H9 (cell line): ENCODE measurements at regions not wholly inside any gene's neighbourhood (a gene's known extent, or its start where the extent isn't known, plus 50 kb on each side); places are given as distances from the start of the nearest gene placed in this dataset.

Experiments used
- DNase-seq: peaks from one replicate; pipeline ENCODE4 v3.0.0-alpha.2; 2017
- H2AFZ ChIP-seq: one replicate; pipeline ENCODE4 v1.6.1; 2013; ENCODE audit warnings: mild to moderate bottlenecking, low read length, control low read depth, moderate library complexity
- H2AK5ac ChIP-seq: 2 replicates; pipeline ENCODE4 v1.6.1; 2013; ENCODE audit warnings: low read length, control low read depth, mixed read lengths; ENCODE audit not compliant: insufficient read length
- H2BK120ac ChIP-seq: one replicate; pipeline ENCODE4 v1.6.1; 2013; ENCODE audit warnings: low read depth, mild to moderate bottlenecking, low read length, control low read depth, inconsistent platforms; ENCODE audit not compliant: poor library complexity, severe bottlenecking
- H2BK12ac ChIP-seq: 2 replicates; pipeline ENCODE4 v1.6.1; 2013; ENCODE audit warnings: low read length, control low read depth, mixed read lengths, low read depth; ENCODE audit not compliant: insufficient read length
- H2BK15ac ChIP-seq: 2 replicates; pipeline ENCODE4 v1.6.1; 2013; ENCODE audit warnings: low read depth, low read length, control low read depth
- H2BK20ac ChIP-seq: one replicate; pipeline ENCODE4 v1.6.1; 2013; ENCODE audit warnings: low read depth, mild to moderate bottlenecking, low read length, control low read depth, inconsistent platforms; ENCODE audit not compliant: poor library complexity, severe bottlenecking
- H2BK5ac ChIP-seq: 2 replicates; pipeline ENCODE4 v1.6.1; 2013; ENCODE audit warnings: low read length, control low read depth, mixed read lengths; ENCODE audit not compliant: insufficient read length
- H3K14ac ChIP-seq: 2 replicates; pipeline ENCODE4 v1.6.1; 2013; ENCODE audit warnings: low read length, control low read depth; ENCODE audit not compliant: insufficient read depth
- H3K18ac ChIP-seq: 2 replicates; pipeline ENCODE4 v1.6.1; 2013; ENCODE audit warnings: low read depth, mild to moderate bottlenecking, mixed read lengths, low read length, control low read depth; ENCODE audit not compliant: insufficient read length
- H3K23ac ChIP-seq: 2 replicates; pipeline ENCODE4 v1.6.1; 2013; ENCODE audit warnings: low read length, control low read depth, mixed read lengths, low read depth; ENCODE audit not compliant: insufficient read length
- H3K23me2 ChIP-seq: 2 replicates; pipeline ENCODE4 v1.6.1; 2013; ENCODE audit warnings: low read depth, mild to moderate bottlenecking, mixed read lengths, low read length, control low read depth; ENCODE audit not compliant: insufficient read length, poor library complexity, severe bottlenecking
- H3K27ac ChIP-seq: 2 replicates; pipeline ENCODE4 v1.5.1; 2013; ENCODE audit warnings: low read length, control low read depth, mixed read lengths, low read depth; ENCODE audit not compliant: insufficient read length
- H3K27me3 ChIP-seq: 2 replicates; pipeline ENCODE4 v1.6.1; 2013; ENCODE audit warnings: low read length, control low read depth, inconsistent platforms; ENCODE audit not compliant: insufficient read depth
- H3K4ac ChIP-seq: 2 replicates; pipeline ENCODE4 v1.6.1; 2013; ENCODE audit warnings: low read depth, mild to moderate bottlenecking, control low read depth, inconsistent platforms, low read length, moderate library complexity
- H3K4me1 ChIP-seq: 2 replicates; pipeline ENCODE4 v1.6.1; 2013; ENCODE audit warnings: low read length, control low read depth, inconsistent platforms; ENCODE audit not compliant: insufficient read depth
- H3K4me2 ChIP-seq: 2 replicates; pipeline ENCODE4 v1.6.1; 2013; ENCODE audit warnings: low read length, control low read depth, mixed read lengths; ENCODE audit not compliant: insufficient read length, insufficient read depth
- H3K56ac ChIP-seq: 2 replicates; pipeline ENCODE4 v1.6.1; 2013; ENCODE audit warnings: low read depth, mild to moderate bottlenecking, mixed read lengths, low read length, control low read depth; ENCODE audit not compliant: insufficient read length
- H3K79me1 ChIP-seq: 2 replicates; pipeline ENCODE4 v1.6.1; 2013; ENCODE audit warnings: low read depth, mild to moderate bottlenecking, moderate library complexity, low read length, control low read depth, inconsistent platforms; ENCODE audit not compliant: insufficient read depth, poor library complexity, severe bottlenecking
- H3K79me2 ChIP-seq: 2 replicates; pipeline ENCODE4 v1.6.1; 2013; ENCODE audit warnings: low read length, control low read depth, inconsistent platforms; ENCODE audit not compliant: insufficient read depth
- H3K9ac ChIP-seq: 2 replicates; pipeline ENCODE4 v1.6.1; 2013; ENCODE audit warnings: low read length, control low read depth, mixed read lengths; ENCODE audit not compliant: insufficient read length; ENCODE audit errors: extremely low read depth
- H3K9me3 ChIP-seq: one replicate; pipeline ENCODE4 v1.6.1; 2013; ENCODE audit warnings: low read depth, low read length, inconsistent platforms; ENCODE audit not compliant: control insufficient read depth
- H3T11ph ChIP-seq: one replicate; pipeline ENCODE4 v1.6.1; 2013; ENCODE audit warnings: mild to moderate bottlenecking, low read length, control low read depth, inconsistent platforms
- H4K20me1 ChIP-seq: one replicate; pipeline ENCODE4 v1.6.1; 2013; ENCODE audit not compliant: control insufficient read depth, insufficient read length, insufficient read depth
- H4K5ac ChIP-seq: 2 replicates; pipeline ENCODE4 v1.6.1; 2013; ENCODE audit warnings: low read depth, mild to moderate bottlenecking, mixed read lengths, low read length, control low read depth; ENCODE audit not compliant: insufficient read length
- H4K8ac ChIP-seq: replicated peaks from 2 replicates; pipeline ENCODE4 v1.6.1; 2013; ENCODE audit warnings: low read length, control low read depth, mixed read lengths, low read depth; ENCODE audit not compliant: insufficient read length
- H4K91ac ChIP-seq: 2 replicates; pipeline ENCODE4 v1.6.1; 2013; ENCODE audit warnings: low read depth, mild to moderate bottlenecking, moderate library complexity, mixed read lengths, low read length, control low read depth; ENCODE audit not compliant: insufficient read length
- H3K27ac Mint-ChIP-seq, 3 experiments: 2 replicates in 2 of 3; 3 replicates in 1 of 3; pipeline ENCODE4 v1.8.0; 2020 to 2021; ENCODE audit warnings: mixed read lengths in 3 of 3, mild to moderate bottlenecking in 1 of 3, moderate library complexity in 1 of 3
- H3K27me3 Mint-ChIP-seq: 2 replicates; pipeline ENCODE4 v1.8.0; 2021; ENCODE audit warnings: low read depth, mild to moderate bottlenecking, moderate library complexity, mixed read lengths
- H3K36me3 Mint-ChIP-seq, 3 experiments: 2 replicates in 2 of 3; 3 replicates in 1 of 3; pipeline ENCODE4 v1.8.0; 2020 to 2021; ENCODE audit warnings: low read depth in 3 of 3, mixed read lengths in 3 of 3; ENCODE audit not compliant: insufficient read depth in 1 of 3
- H3K4me1 Mint-ChIP-seq, 2 experiments: 2 replicates each; pipeline ENCODE4 v1.8.0; 2020; ENCODE audit warnings: mixed read lengths in 2 of 2
- H3K4me3 Mint-ChIP-seq, 2 experiments: 2 replicates in 1 of 2; 3 replicates in 1 of 2; pipeline ENCODE4 v1.8.0; 2020 to 2021; ENCODE audit warnings: mild to moderate bottlenecking in 2 of 2, mixed read lengths in 2 of 2, moderate library complexity in 1 of 2
- H3K9me3 Mint-ChIP-seq, 2 experiments: 2 replicates in 1 of 2; 3 replicates in 1 of 2; pipeline ENCODE4 v1.8.0; 2020; ENCODE audit warnings: mild to moderate bottlenecking in 2 of 2, mixed read lengths in 2 of 2, moderate library complexity in 1 of 2
- TF ChIP-seq, protein P1 (sequence below): fragments of 200-600 bp; sonication (generic); conservative IDR thresholded peaks from 3 replicates; pipeline ENCODE4 v1.8.0; 2021; ENCODE audit warnings: antibody characterized with exemption, mild to moderate bottlenecking

DNA sequence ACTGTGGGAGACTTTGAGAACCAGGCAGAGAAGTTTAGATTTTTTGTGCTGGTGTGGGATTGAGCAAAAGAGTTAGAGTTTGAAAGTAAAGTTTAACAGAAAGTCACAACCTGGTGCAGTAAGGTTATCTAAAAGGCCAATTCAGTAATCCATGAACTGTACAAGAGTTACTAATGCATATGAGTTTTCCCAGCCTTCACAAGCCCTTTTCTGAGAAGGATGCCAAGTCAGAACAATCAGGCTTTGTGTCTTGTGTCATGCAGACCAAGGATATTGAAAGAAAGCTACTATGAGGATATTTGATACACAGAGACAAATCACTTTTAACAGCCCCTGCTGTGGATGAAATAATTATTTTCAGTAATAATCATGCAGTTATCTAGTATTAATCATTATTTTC is 68.8 kb upstream of the MYO3A start:
- no peak overlapping the region for H4K91ac ChIP-seq
- H3K4me3 Mint-ChIP-seq: no peak overlapping the region

More for the DNA sequence above, 68.8 kb upstream of the MYO3A start:
- no peak for DNase-seq
- no peak overlapping the region for H2BK15ac ChIP-seq
- no peaks in the 10 kb centered on the region for H3K23me2 ChIP-seq
- no peaks in the 10 kb centered on the region for H3K4me1 Mint-ChIP-seq
- H3K36me3 Mint-ChIP-seq: peaks cover 3 to 9% (median 6%) of the 10 kb centered on the region in 3 experiments; a peak in 6 of 7 replicates
- H3K4me1 ChIP-seq: no peaks in the 10 kb centered on the region
- no peak overlapping the region for H2BK5ac ChIP-seq
- H3K9ac ChIP-seq: no peak overlapping the region
- no peak overlapping the region for H3T11ph ChIP-seq
- no peak overlapping the region for H3K18ac ChIP-seq
- H2AK5ac ChIP-seq: no peak overlapping the region
- H2BK12ac ChIP-seq: no peak overlapping the region
- no peak overlapping the region for H4K8ac ChIP-seq
- H4K5ac ChIP-seq: no peak overlapping the region
- no peaks in the 10 kb centered on the region for H3K27me3 Mint-ChIP-seq
- no peaks in the 10 kb centered on the region for H4K20me1 ChIP-seq
- no peak overlapping the region for H2BK120ac ChIP-seq
- no peak overlapping the region for H3K27ac Mint-ChIP-seq
- no peaks in the 10 kb centered on the region for H3K79me1 ChIP-seq
- H3K27me3 ChIP-seq: no peaks in the 10 kb centered on the region
- H3K4ac ChIP-seq: no peak overlapping the region
- no peak overlapping the region for H3K27ac ChIP-seq
- H2BK20ac ChIP-seq: no peak overlapping the region
- TF ChIP-seq, protein P1, sequence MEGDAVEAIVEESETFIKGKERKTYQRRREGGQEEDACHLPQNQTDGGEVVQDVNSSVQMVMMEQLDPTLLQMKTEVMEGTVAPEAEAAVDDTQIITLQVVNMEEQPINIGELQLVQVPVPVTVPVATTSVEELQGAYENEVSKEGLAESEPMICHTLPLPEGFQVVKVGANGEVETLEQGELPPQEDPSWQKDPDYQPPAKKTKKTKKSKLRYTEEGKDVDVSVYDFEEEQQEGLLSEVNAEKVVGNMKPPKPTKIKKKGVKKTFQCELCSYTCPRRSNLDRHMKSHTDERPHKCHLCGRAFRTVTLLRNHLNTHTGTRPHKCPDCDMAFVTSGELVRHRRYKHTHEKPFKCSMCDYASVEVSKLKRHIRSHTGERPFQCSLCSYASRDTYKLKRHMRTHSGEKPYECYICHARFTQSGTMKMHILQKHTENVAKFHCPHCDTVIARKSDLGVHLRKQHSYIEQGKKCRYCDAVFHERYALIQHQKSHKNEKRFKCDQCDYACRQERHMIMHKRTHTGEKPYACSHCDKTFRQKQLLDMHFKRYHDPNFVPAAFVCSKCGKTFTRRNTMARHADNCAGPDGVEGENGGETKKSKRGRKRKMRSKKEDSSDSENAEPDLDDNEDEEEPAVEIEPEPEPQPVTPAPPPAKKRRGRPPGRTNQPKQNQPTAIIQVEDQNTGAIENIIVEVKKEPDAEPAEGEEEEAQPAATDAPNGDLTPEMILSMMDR: no peak
- H3K9me3 Mint-ChIP-seq: peaks cover 7 to 11% of the 10 kb centered on the region in 2 experiments; a peak in 4 of 5 replicates
- no peak overlapping the region for H3K4me2 ChIP-seq
- H3K56ac ChIP-seq: no peak overlapping the region
- H2AFZ ChIP-seq: no peak overlapping the region
- no peak overlapping the region for H3K14ac ChIP-seq
- H3K9me3 ChIP-seq: no peaks in the 10 kb centered on the region
- no peak overlapping the region for H3K23ac ChIP-seq
- H3K79me2 ChIP-seq: no peaks in the 10 kb centered on the region
